ENCODE measurements at regions not wholly inside any gene's neighbourhood (a gene's known extent, or its start where the extent isn't known, plus 50 kb on each side); places are given as distances from the start of the nearest gene placed in this dataset.

- Histone ChIP-seq H3K9ac (ENCODE audit: insufficient read depth, low read depth, low read length) (no peak overlapping the region), H2AFZ (ENCODE audit: low read length) (no peak overlapping the region), H3K4me3 (replicated peaks in 1 of 3; ENCODE audit: insufficient read depth in 1 of 3, low read depth in 2 of 3, low read length in 3 of 3) (no peak overlapping the region), H3K27me3 (ENCODE audit: control insufficient read depth in 1 of 2, insufficient read depth in 2 of 2, low read length in 2 of 2) (no peaks in the 10 kb centered on the region), H3K4me2 (ENCODE audit: low read depth, low read length) (no peak overlapping the region), H3K4me1 (ENCODE audit: insufficient read depth, low read length) (no peaks in the 10 kb centered on the region), H3K9me3 (ENCODE audit: low read length) (no peaks in the 10 kb centered on the region), H4K20me1 (ENCODE audit: insufficient read depth, low read length) (no peaks in the 10 kb centered on the region), H3K79me2 (ENCODE audit: insufficient read depth, low read length) (no peaks in the 10 kb centered on the region), H3K36me3 (replicated peaks in 1 of 2; ENCODE audit: control insufficient read depth in 1 of 2, insufficient read depth in 2 of 2, low read length in 2 of 2) (no peaks in the 10 kb centered on the region), H3K27ac (ENCODE audit: extremely low read length, insufficient read depth, low read length) (no peak overlapping the region)
- ATAC-seq, result no peak
- intact Hi-C loops (cut with micrococcal nuclease; ENCODE audit: unreplicated experiment) (no loop called here), in situ Hi-C loops (cut with HindIII; ENCODE audit: extremely low pct_ligation_motif_present, low pct_unique_long_range_greater_than_20kb) (no loop called here)
- FAIRE-seq, result no peak
- TF ChIP-seq TFAP4 (IDR thresholded peaks at IDR 0.05; ENCODE audit: borderline replicate concordance, low read depth) (no peak), ZNF746 (CRISPR knock-in tag; IDR thresholded peaks at IDR 0.05) (no peak), ZBTB8A (CRISPR knock-in tag; IDR thresholded peaks at IDR 0.05; ENCODE audit: borderline replicate concordance, low read depth) (no peak), MYNN (CRISPR knock-in tag; IDR thresholded peaks at IDR 0.05; ENCODE audit: low read depth) (no peak), SRY (CRISPR knock-in tag; IDR thresholded peaks at IDR 0.05) (no peak), ZNF512B (CRISPR knock-in tag; IDR thresholded peaks at IDR 0.05; ENCODE audit: borderline replicate concordance) (no peak), RBAK (CRISPR knock-in tag; IDR thresholded peaks at IDR 0.05) (no peak), ZNF331 (CRISPR knock-in tag; IDR thresholded peaks at IDR 0.05) (no peak), E2F2 (CRISPR knock-in tag; IDR thresholded peaks at IDR 0.05; ENCODE audit: borderline replicate concordance) (no peak), MTERF4 (CRISPR knock-in tag; IDR thresholded peaks at IDR 0.05) (no peak), BATF2 (CRISPR knock-in tag; IDR thresholded peaks at IDR 0.05) (no peak), RXRB (CRISPR knock-in tag; IDR thresholded peaks at IDR 0.05; ENCODE audit: borderline replicate concordance) (no peak), MEF2D (CRISPR knock-in tag; IDR thresholded peaks at IDR 0.05) (no peak), U2AF1 (optimal IDR thresholded peaks at IDR 0.05; ENCODE audit: low read depth, low read length) (no peak), ZNF343 (CRISPR knock-in tag; IDR thresholded peaks at IDR 0.05) (no peak), ZNF501 (CRISPR knock-in tag; IDR thresholded peaks at IDR 0.05) (no peak), CEBPG (CRISPR knock-in tag; IDR thresholded peaks at IDR 0.05) (no peak), HNF1B (CRISPR knock-in tag; IDR thresholded peaks at IDR 0.05) (no peak), ZNF44 (CRISPR knock-in tag; IDR thresholded peaks at IDR 0.05) (no peak)
- WGBS (ENCODE audit: low lambda C conversion rate), result 0% methylated on average over 1 of the region's 1 CpG
- DNase-seq (ENCODE audit: low spot score), result no peak
- ChIA-PET POLR2A (no interaction called here), CTCF (ENCODE audit: low intra/inter-chr PET ratio, low total read pairs) (no interaction called here)
- BruUV-seq (replicated peaks), result no TSS peak
These were observed 470.2 kb upstream of the HSF2 start for GRCh38 chr6:121929301-121929700.
